Smooth muscle cell of the brain vasculature (primary cell): ENCODE measurements at regions not wholly inside any gene's neighbourhood (a gene's known extent, or its start where the extent isn't known, plus 50 kb on each side); places are given as distances from the start of the nearest gene placed in this dataset.
"Not testable (repeated sequence)": the region's sequence is repeated elsewhere in the genome, so short reads cannot be mapped to it uniquely, and the experiment has no call there.

Experiments used
- DNase-seq: peaks from one replicate; pipeline ENCODE4 v3.0.0-alpha.2; 2012; ENCODE audit warnings: low read depth, low spot score

DNA sequence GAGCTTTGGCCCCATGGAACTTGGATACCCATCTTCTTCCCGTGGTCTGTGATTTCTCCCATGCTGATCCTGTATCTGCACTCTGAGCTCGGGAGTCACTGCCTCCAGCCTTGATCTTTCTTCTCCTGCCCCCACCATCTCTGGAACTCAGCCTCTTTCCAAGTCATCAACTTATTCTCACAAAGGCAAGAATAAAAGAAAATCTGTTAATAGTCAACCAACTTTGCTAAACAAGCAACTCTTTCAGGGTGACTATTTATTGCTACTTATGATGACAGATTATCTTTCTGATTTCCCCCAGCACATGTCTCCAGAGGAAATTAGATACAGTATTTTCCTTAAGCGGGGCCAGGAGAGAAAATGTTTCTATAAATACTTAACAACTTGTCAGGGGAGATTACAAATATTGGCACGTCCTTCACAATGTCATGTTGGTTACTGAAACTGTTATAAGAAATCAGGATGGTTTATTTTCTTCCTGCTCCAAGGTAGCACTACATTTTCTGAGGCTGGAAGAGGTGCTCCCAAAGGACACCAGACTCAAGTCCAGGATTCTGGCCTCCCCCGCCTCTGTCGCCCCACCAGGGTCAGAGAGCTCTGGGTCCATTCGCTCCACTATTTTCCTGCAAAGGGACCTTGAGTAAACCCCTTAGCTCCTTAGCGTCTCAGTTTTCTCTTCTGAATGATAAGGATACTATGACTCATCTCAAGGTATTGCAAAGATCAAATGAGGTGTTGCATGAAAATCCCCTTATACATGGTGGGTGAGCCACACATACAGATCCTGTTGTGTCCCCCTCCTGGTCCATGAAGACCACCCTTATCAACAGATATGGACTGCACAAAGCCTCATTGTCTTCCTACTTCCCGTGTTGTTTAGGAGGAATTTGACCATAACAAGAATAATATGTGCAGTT, 205.2 kb upstream of the WSCD1 start:
- no peak for DNase-seq

- DNase-seq, result no peak
Measured at GRCh38 chr17:5866978-5867377, 203.2 kb upstream of the WSCD1 start.

- no peak for DNase-seq
Measured at GRCh38 chr17:5869041-5869745, 201.0 kb upstream of the WSCD1 start.

DNA sequence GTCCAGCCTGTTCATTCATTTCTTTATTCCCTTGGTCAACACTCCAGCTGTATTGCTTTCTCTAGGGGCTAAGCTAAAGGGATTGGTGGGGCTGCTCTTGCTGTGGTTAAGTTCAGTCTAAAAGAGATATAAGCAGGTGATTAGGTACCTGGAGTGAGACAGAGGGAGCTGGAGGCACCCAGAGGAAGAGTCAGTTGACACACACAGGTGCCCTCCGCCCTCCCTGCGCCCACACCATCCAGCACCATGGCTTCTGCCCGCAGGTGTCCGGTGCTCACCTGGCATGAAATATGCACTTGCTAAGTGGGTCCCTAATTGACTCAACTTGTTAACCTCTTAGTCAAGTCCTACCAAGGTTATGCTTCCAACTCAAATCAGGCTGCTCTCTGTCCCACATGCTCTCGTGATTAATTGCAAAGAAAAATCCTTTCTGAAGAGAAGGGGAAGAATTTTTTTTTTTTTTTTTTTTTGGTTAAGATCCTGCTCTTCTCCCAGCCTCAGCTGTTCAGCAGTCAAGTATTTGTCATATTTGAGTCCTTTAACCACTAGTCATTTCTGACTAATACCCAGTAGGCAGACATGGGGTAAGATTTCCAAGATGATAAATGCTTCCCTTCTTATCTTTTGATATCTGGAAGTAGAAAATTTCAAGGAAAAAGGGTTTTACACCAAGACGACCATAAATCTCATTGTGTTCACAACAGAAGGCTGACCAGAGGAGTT, 199.8 kb upstream of the WSCD1 start:
- no peak for DNase-seq

- no peak for DNase-seq
Measured at GRCh38 chr17:5871666-5872065, 198.5 kb upstream of the WSCD1 start.

DNA sequence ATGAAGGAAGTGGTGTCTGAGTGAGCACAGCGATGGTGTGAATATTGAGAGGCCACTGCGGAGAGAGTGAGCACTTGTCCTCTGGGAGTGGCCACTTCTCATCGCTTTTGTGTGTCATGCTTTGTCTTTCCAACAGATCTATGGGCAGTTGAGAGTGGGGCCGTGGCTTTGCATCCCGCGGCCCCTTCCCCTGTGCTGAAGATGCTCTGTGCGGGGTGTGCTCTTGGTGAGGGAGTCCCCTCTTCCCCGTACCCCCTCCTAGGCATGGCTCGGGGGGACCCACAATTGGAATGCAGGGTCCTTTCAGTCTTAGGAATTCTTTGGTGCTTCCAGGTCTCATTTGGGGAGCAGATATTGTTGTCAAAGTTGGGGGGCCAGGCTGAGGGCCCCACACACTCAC, 197.3 kb upstream of the WSCD1 start:
- no peak for DNase-seq

- no peak for DNase-seq
Measured at GRCh38 chr17:5873781-5874180, 196.4 kb upstream of the WSCD1 start.

DNA sequence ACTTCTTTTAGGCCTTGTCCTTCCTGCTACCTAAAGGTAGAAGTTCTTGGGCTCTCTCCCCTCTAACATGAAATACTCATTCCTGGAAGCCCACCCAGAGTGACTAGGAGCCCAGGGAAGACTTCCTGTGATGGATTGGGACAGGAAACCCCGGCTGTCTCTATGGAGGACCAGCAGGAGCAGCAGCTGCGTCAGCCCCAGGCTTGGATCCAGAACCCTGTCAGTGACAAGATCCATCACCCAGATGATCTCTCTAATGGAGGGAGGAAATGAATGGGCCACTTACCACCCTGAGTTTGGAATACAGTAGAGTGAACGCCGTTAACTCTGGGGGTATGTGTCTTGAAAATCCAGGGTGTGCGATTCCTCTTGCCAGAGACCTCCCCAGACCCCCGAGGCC, 195.7 kb upstream of the WSCD1 start:
- DNase-seq, result no peak

- no peak for DNase-seq
Measured at GRCh38 chr17:5877366-5877765, 192.8 kb upstream of the WSCD1 start.

DNA sequence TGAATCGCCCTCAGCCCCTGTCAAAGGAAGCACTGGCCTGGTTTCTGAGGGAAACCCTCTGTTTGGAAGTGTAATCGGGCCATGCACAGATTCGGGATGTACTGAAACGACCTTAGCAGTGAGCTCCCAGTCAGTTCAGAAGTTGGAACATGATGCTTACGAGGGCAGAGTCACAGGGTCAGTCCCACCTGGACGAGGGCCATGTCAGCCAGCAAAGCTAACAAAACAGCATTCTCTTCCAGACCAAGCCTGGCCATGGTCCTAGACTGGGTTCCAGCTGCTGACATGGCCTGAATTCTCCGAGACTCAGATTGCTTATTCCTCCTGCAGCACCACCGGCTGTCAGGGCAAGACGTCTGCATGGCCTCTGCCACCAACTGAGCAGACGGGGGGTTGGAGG, 192.2 kb upstream of the WSCD1 start:
- no peak for DNase-seq

- no peak for DNase-seq
Measured at GRCh38 chr17:5881849-5882248, 188.3 kb upstream of the WSCD1 start.

DNA sequence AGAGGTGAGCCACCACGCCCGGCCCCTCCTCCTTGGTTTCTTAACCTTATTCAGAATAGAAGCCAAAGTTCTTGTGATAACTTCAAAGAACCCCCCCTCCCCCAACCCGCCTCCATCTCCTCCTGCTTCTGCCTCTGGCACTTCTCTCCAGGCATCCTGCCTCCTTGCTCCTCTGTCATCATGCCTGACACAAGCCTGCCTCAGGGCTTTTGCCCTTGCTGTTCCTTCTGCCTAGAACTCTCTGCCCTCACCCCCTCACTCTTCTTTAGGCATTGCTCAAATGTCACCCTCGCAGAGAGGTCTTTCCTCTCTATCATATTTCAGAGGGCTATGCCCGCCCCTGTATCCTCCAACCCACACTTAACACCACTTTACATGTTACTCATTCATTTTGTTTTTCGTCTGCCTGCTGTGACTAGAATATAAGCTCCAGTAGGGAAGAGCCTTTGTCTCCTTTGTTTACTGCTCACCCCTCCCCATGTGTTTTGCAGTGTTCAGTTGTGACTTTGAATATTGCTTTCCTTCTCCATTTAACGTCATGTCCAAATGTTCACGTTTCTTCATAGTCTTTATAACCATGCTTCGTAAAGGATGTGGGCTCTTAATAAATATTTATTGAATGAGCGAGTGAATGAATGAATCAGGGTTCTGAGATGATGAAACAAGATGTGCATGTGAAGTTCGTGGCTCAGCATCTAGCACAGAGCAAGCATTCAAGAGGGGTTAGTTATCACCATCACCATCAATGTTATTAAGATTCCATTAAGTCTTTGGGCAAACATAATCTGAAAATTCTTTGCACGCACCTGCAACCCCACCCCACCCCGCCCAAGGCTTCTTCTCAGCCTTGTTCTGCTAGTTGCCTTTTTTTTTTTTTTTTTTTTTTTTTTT, 186.2 kb upstream of the WSCD1 start:
- no peak for DNase-seq

- DNase-seq, result no peak
Measured at GRCh38 chr17:5885336-5885735, 184.8 kb upstream of the WSCD1 start.

- no peak for DNase-seq
Measured at GRCh38 chr17:5888811-5889210, 181.4 kb upstream of the WSCD1 start.

DNA sequence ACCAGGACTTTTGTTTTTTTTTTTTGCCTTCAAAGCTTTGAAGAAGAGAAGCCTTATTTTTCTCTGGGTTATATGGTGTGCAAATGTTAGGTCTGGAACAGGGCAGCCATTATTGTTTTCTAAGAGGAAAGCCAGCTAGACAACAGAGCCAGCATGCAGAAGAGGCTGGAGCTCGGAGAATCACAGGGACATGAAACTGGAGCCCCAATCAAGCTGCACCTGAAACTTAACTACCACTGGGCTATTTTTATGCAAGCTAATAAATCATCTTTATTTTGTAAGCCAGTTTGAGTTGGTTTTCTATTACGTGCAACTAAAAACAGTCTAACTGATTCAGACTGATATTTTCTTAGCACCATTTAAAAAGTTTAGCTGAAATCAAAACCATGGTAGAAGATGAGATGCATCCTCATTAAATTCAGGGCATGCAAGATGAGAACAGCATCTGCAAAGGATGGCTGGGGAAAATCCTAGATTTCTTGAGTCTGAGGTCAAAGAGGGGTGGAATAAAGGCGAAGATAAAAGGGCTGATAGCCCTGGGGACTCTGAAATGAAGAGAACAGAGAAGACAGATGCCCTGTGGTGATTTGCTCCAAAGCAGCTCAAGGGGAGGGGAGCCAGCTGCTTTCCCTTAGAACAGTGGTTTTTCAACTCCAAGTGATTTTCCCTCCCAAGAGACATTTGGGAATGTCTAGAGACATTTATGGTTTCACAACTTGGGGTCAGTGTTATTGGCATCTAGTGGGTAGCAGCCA, 177.1 kb upstream of the WSCD1 start:
- DNase-seq, result no peak

GRCh38 chr17:5893741-5894140, 176.4 kb upstream of the WSCD1 start:
- DNase-seq, result no peak

GRCh38 chr17:5895276-5895675, 174.9 kb upstream of the WSCD1 start:
- no peak for DNase-seq

DNA sequence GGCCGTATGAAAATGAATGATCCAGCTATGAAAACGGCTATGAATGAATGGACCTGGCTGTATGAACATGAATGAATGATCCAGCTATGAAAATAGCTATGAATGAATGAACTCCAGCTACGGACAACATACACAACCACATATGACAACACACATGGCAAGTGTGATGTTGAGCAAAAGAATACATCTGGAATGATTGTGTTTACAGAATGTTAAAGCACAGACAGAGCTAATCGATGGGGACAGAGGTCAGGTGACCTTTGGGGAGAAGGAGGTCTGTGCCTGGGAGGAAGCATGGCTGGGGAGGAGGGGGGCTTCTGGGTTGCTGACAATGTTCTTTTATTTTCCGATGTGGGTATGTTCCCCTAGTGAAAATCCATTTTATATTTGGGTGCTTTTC, 174.0 kb upstream of the WSCD1 start:
- DNase-seq, result no peak

DNA sequence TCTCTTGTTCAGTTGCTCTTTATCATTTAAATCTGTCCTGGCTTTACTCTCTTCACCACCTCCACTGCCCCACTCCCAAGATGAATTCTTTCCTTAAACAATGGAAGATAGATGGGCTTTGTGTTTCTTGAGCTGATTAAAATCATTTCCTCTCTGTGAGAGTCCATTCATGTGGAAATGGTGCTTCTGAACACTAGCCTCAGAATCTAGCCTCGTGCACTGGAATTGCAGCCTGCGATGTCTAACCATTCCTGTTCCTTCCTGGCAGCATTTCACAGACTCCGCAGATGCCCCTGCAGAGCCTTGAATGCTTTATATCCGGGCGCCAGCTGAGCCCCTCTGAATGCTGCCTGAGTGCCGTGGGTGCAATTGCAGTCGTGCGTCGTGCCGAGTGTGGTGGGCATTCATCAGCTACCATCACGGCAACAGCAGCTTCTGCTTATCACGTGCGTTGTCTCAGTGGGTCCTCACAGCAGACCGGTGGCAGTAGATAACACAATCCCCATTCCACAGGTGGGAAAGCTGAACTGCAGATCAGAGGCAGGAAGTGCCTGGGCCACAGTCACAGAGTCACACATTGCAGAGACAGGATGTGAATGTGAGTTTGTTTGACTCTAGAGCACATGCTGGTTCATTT, 172.8 kb upstream of the WSCD1 start:
- no peak for DNase-seq

GRCh38 chr17:5897981-5898380, 172.2 kb upstream of the WSCD1 start:
- DNase-seq, result not testable (repeated sequence)
